HCT116 (cell line): ENCODE measurements at regions not wholly inside any gene's neighbourhood (a gene's known extent, or its start where the extent isn't known, plus 50 kb on each side); places are given as distances from the start of the nearest gene placed in this dataset.

Experiments
- ATAC-seq: fragments of 200-7000 bp; cut with Tn5 transposase; 2 replicates; pipeline ENCODE4 v1.9.1; 2020; ENCODE audit warnings: mild to moderate bottlenecking, moderate library complexity
- BruUV-seq: library from RNA; stranded (reverse); fragments of 400-500 nt; replicated peaks from 2 replicates; lab custom pipeline; 2021; lab: Mats Ljungman, UMichigan
- CTCF ChIA-PET: fragments of 300-600 bp; sonication (Branson Sonifier 250); formaldehyde crosslinking; loops from one replicate; lab custom pipeline; 2021; ENCODE audit warnings: antibody characterized with exemption; lab: Charles Lee
- POLR2A ChIA-PET: fragments of 300-600, 350-600 bp; sonication (Branson Sonifier 250); formaldehyde crosslinking; loops from one replicate; lab custom pipeline; 2021; ENCODE audit warnings: antibody characterized with exemption; lab: Charles Lee
- RAD21 ChIA-PET, 2 experiments: fragments of 300-600 bp; sonication (Branson Sonifier 250); formaldehyde crosslinking; loops; one replicate each; lab custom pipeline; 2023; ENCODE audit warnings: low total read pairs in 2 of 2; ENCODE audit not compliant: uncharacterized antibody in 2 of 2, unreplicated experiment in 2 of 2, low non-redundant PET in 1 of 2; lab: Charles Lee
- DNase-seq: peaks from one replicate; pipeline ENCODE4 v3.0.0-alpha.2; 2010; ENCODE audit warnings: low read depth, low spot score
- H2AFZ ChIP-seq: fragments of 200-600 bp; shearing (Covaris generic), sonication (generic); 2 replicates; pipeline ENCODE4 v1.6.1; 2017; ENCODE audit warnings: low read depth, mixed run types, mixed read lengths, antibody characterized with exemption, low read length; ENCODE audit not compliant: poor library complexity, severe bottlenecking
- H3K27ac ChIP-seq: 2 replicates; pipeline ENCODE4 v1.5.1; 2012; ENCODE audit warnings: low read depth, low read length
- H3K27me3 ChIP-seq: fragments of 200-600 bp; sonication (generic); 2 replicates; pipeline ENCODE4 v1.6.1; 2016; ENCODE audit warnings: mixed run types, low read length, mixed read lengths; ENCODE audit not compliant: insufficient read depth
- H3K36me3 ChIP-seq, 2 experiments: fragments of 200-500 bp in 1 of 2; fragments of 200-600 bp in 1 of 2; sonication (Bioruptor generic) in 1 of 2; sonication (generic) in 1 of 2; 2 replicates each; pipeline versions ENCODE4 v1.5.1 to v1.6.1; 2014 to 2016; ENCODE audit warnings: low read length in 2 of 2, inconsistent platforms in 1 of 2, mixed read lengths in 1 of 2, mixed run types in 1 of 2; ENCODE audit not compliant: insufficient read depth in 2 of 2, control insufficient read depth in 1 of 2
- H3K4me1 ChIP-seq, 2 experiments: fragments of 200-600 bp in 1 of 2; sonication (generic) in 1 of 2; 2 replicates each; pipeline versions ENCODE4 v1.5.1 to v1.6.1; 2012 to 2017; ENCODE audit warnings: low read length in 2 of 2, inconsistent platforms in 1 of 2, mild to moderate bottlenecking in 1 of 2, mixed read lengths in 1 of 2, mixed run types in 1 of 2, moderate library complexity in 1 of 2; ENCODE audit not compliant: insufficient read depth in 2 of 2, control insufficient read depth in 1 of 2
- H3K4me2 ChIP-seq: fragments of 200-600 bp; sonication (generic); 2 replicates; pipeline ENCODE4 v1.6.1; 2017; ENCODE audit warnings: mixed run types, low read length, mixed read lengths
- H3K4me3 ChIP-seq, 2 experiments: fragments of 200-600 bp in 1 of 2; sonication (generic) in 1 of 2; replicated peaks in 1 of 2; 2 replicates each; pipeline ENCODE4 v1.5.1; 2011 to 2016; ENCODE audit warnings: low read length in 2 of 2, control low read depth in 1 of 2, low read depth in 1 of 2, mild to moderate bottlenecking in 1 of 2, mixed read lengths in 1 of 2, mixed run types in 1 of 2
- H3K79me2 ChIP-seq: fragments of 200-600 bp; sonication (generic); 2 replicates; pipeline ENCODE4 v1.6.1; 2017; ENCODE audit warnings: mild to moderate bottlenecking, mixed run types, low read length, moderate library complexity, mixed read lengths; ENCODE audit not compliant: insufficient read depth
- H3K9ac ChIP-seq: fragments of 200-600 bp; sonication (generic); 2 replicates; pipeline ENCODE4 v1.6.1; 2016; ENCODE audit warnings: low read length, mixed read lengths
- H3K9me2 ChIP-seq: fragments of 200-600 bp; sonication (generic), shearing (Covaris generic); 2 replicates; pipeline ENCODE4 v1.6.1; 2017; ENCODE audit warnings: mixed run types, mild to moderate bottlenecking, moderate library complexity; ENCODE audit not compliant: insufficient read depth
- H3K9me3 ChIP-seq, 2 experiments: fragments of 200-500 bp in 1 of 2; fragments of 200-600 bp in 1 of 2; sonication (Bioruptor generic) in 1 of 2; sonication (generic) in 1 of 2; 2 replicates each; pipeline ENCODE4 v1.6.1; 2014 to 2017; ENCODE audit warnings: low read length in 2 of 2, mixed read lengths in 2 of 2, inconsistent platforms in 1 of 2, low read depth in 1 of 2, mild to moderate bottlenecking in 1 of 2, mixed run types in 1 of 2, moderate library complexity in 1 of 2; ENCODE audit not compliant: control insufficient read depth in 1 of 2, insufficient read depth in 1 of 2
- H4K20me1 ChIP-seq: fragments of 200-600 bp; sonication (generic), shearing (Covaris generic); 2 replicates; pipeline ENCODE4 v1.6.1; 2017; ENCODE audit warnings: mixed run types, mild to moderate bottlenecking, moderate library complexity; ENCODE audit not compliant: insufficient read depth
- ATF3 ChIP-seq: IDR thresholded peaks from 2 replicates; pipeline ENCODE4 v1.6.1; 2012
- CBX3 ChIP-seq: IDR thresholded peaks from 2 replicates; pipeline ENCODE4 v1.6.1; 2012; ENCODE audit warnings: low read depth
- CEBPB ChIP-seq: IDR thresholded peaks from 2 replicates; pipeline ENCODE4 v1.6.1; 2012; ENCODE audit warnings: low read depth
- JUND ChIP-seq: IDR thresholded peaks from 2 replicates; pipeline ENCODE4 v1.6.1; 2012
- MAX ChIP-seq: IDR thresholded peaks from 2 replicates; pipeline ENCODE4 v1.6.1; 2012
- SP1 ChIP-seq: IDR thresholded peaks from 2 replicates; pipeline ENCODE4 v1.6.1; 2012; ENCODE audit warnings: low read depth
- YY1 ChIP-seq: IDR thresholded peaks from 2 replicates; pipeline ENCODE4 v1.6.1; 2011; ENCODE audit warnings: low read length, low read depth, moderate library complexity, mild to moderate bottlenecking; ENCODE audit not compliant: insufficient replicate concordance; ENCODE audit errors: extremely low read depth
- intact Hi-C: fragments of 100-400 bp; cut with micrococcal nuclease; formaldehyde crosslinking; loops from 2 replicates; pipeline ENCODE4 v1.10.0; 2022
- TF ChIP-seq, protein P1 (sequence below), 3 experiments: fragments of 200-600 bp in 1 of 3; sonication (generic) in 1 of 3; IDR thresholded peaks in 2 of 3; conservative IDR thresholded peaks in 1 of 3; 2 replicates each; pipeline ENCODE4 v1.5.1; 2012 to 2017; ENCODE audit warnings: low read depth in 2 of 3, low read length in 2 of 3, antibody characterized with exemption in 1 of 3, borderline replicate concordance in 1 of 3, control low read depth in 1 of 3, mild to moderate bottlenecking in 1 of 3, mixed read lengths in 1 of 3, mixed run types in 1 of 3, moderate library complexity in 1 of 3; ENCODE audit not compliant: insufficient read depth in 1 of 3
- TF ChIP-seq, protein P2 (sequence below): IDR thresholded peaks from 2 replicates; pipeline ENCODE4 v1.6.1; 2012; ENCODE audit warnings: low read depth

- TF ChIP-seq, protein P1, sequence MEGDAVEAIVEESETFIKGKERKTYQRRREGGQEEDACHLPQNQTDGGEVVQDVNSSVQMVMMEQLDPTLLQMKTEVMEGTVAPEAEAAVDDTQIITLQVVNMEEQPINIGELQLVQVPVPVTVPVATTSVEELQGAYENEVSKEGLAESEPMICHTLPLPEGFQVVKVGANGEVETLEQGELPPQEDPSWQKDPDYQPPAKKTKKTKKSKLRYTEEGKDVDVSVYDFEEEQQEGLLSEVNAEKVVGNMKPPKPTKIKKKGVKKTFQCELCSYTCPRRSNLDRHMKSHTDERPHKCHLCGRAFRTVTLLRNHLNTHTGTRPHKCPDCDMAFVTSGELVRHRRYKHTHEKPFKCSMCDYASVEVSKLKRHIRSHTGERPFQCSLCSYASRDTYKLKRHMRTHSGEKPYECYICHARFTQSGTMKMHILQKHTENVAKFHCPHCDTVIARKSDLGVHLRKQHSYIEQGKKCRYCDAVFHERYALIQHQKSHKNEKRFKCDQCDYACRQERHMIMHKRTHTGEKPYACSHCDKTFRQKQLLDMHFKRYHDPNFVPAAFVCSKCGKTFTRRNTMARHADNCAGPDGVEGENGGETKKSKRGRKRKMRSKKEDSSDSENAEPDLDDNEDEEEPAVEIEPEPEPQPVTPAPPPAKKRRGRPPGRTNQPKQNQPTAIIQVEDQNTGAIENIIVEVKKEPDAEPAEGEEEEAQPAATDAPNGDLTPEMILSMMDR (IDR thresholded peaks at IDR 0.05 in 2 of 3, conservative IDR thresholded peaks at IDR 0.05 in 1 of 3; ENCODE audit: borderline replicate concordance in 1 of 3, insufficient read depth in 1 of 3, low read depth in 2 of 3, low read length in 2 of 3): no peak
- TF ChIP-seq SP1 (no peak), CBX3 (no peak), MAX (no peak), CEBPB (no peak), ATF3 (no peak), JUND (no peak)
Measured at GRCh38 chr10:46225597-46225996, 61.2 kb upstream of the ANTXRL start (continued).

DNA sequence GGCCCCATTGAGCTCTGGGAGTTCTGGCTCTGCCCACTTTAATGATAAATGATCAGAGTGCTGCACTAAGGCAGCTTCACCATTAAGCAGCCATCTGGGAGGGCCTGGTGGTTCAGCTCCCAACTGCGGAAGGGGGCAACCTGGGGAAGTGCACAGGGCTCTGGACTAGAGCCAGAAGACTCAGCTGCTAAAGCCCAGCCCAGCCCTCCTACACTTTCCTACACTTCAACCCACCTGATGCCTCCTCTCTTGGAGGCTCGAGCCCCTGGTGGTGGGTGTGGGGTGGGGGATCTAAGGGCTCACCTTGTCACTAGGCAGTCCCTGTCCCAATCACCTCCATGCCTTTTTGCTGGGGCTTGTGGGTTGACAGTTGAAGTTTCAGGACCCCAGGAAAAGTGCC is 60.6 kb upstream of the ANTXRL start:
- Histone ChIP-seq H3K27me3 (no peaks in the 10 kb centered on the region), H3K9me3 (peaks cover 0 to 3% of the 10 kb centered on the region in 2 experiments; a peak in 1 of 4 replicates), H4K20me1 (no peaks in the 10 kb centered on the region), H3K27ac (no peak overlapping the region), H3K79me2 (no peaks in the 10 kb centered on the region), H3K9me2 (no peaks in the 10 kb centered on the region), H2AFZ (no peak overlapping the region), H3K36me3 (no peaks in the 10 kb centered on the region), H3K4me2 (no peak overlapping the region), H3K4me1 (peaks cover 3 to 11% of the 10 kb centered on the region in 2 experiments; a peak in 2 of 4 replicates), H3K9ac (no peak overlapping the region), H3K4me3 (no peak overlapping the region)
- TF ChIP-seq YY1 (no peak), MAX (no peak)
- TF ChIP-seq, protein P2, sequence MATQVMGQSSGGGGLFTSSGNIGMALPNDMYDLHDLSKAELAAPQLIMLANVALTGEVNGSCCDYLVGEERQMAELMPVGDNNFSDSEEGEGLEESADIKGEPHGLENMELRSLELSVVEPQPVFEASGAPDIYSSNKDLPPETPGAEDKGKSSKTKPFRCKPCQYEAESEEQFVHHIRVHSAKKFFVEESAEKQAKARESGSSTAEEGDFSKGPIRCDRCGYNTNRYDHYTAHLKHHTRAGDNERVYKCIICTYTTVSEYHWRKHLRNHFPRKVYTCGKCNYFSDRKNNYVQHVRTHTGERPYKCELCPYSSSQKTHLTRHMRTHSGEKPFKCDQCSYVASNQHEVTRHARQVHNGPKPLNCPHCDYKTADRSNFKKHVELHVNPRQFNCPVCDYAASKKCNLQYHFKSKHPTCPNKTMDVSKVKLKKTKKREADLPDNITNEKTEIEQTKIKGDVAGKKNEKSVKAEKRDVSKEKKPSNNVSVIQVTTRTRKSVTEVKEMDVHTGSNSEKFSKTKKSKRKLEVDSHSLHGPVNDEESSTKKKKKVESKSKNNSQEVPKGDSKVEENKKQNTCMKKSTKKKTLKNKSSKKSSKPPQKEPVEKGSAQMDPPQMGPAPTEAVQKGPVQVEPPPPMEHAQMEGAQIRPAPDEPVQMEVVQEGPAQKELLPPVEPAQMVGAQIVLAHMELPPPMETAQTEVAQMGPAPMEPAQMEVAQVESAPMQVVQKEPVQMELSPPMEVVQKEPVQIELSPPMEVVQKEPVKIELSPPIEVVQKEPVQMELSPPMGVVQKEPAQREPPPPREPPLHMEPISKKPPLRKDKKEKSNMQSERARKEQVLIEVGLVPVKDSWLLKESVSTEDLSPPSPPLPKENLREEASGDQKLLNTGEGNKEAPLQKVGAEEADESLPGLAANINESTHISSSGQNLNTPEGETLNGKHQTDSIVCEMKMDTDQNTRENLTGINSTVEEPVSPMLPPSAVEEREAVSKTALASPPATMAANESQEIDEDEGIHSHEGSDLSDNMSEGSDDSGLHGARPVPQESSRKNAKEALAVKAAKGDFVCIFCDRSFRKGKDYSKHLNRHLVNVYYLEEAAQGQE: no peak
- ChIA-PET RAD21 (no interaction called here), CTCF (no interaction called here), POLR2A (no interaction called here)
- DNase-seq (no peak), ATAC-seq (no peak)
- intact Hi-C loops: loop anchor here (10.0 kb wide), 2 partner anchors 991 to 1221 kb away; partner anchors contain the start of gene ZNF22
- no TSS peak for BruUV-seq
